ENCODE measurements at regions not wholly inside any gene's neighbourhood (a gene's known extent, or its start where the extent isn't known, plus 50 kb on each side); places are given as distances from the start of the nearest gene placed in this dataset.
A peak's percentile ranks its signal among the peaks of the same experiment; 100 is the strongest.

GRCh38 chr16:54412777-54413455, 126.3 kb upstream of the IRX3 start:
- TF ChIP-seq CTCF (IDR thresholded peaks at IDR 0.05) = no peak
- H3K36me3 ChIP-seq = no peaks in the 10 kb centered on the region
- no peak overlapping the region for H3K4me3 ChIP-seq
- DNase-seq (no peak), ATAC-seq (peak; percentile 58)
- intact Hi-C loops (cut with DNase I) = no loop called here
- H3K27me3 ChIP-seq = peaks cover 0 to 30% of the 10 kb centered on the region in 2 donors
- H3K4me1 ChIP-seq = peaks cover 2 to 4% of the 10 kb centered on the region in 2 donors
- no peaks in the 10 kb centered on the region for H3K9me3 ChIP-seq
- H3K27ac ChIP-seq = no peak overlapping the region

- H3K36me3 ChIP-seq = no peaks in the 10 kb centered on the region
- no peak for ATAC-seq
- no peak overlapping the region for H3K4me3 ChIP-seq
- H3K9me3 ChIP-seq = no peaks in the 10 kb centered on the region
- H3K27me3 ChIP-seq = peaks cover 0 to 30% of the 10 kb centered on the region in 2 donors
- intact Hi-C loops (cut with DNase I) = no loop called here
- DNase-seq = no peak
- TF ChIP-seq CTCF (IDR thresholded peaks at IDR 0.05) = no peak
- H3K27ac ChIP-seq = no peak overlapping the region
- H3K4me1 ChIP-seq = peaks cover 2 to 4% of the 10 kb centered on the region in 2 donors
These were observed 125.5 kb upstream of the IRX3 start for GRCh38 chr16:54412037-54412436.

GRCh38 chr16:54411544-54411943, 125.0 kb upstream of the IRX3 start:
- ATAC-seq (peak; percentile 24), DNase-seq (no peak)
- H3K4me3 ChIP-seq = no peak overlapping the region
- no peak for TF ChIP-seq CTCF (IDR thresholded peaks at IDR 0.05)
- peaks cover 2 to 4% of the 10 kb centered on the region in 2 donors for H3K4me1 ChIP-seq
- no peaks in the 10 kb centered on the region for H3K36me3 ChIP-seq
- peaks cover 0 to 30% of the 10 kb centered on the region in 2 donors for H3K27me3 ChIP-seq
- no peaks in the 10 kb centered on the region for H3K9me3 ChIP-seq
- no peak overlapping the region for H3K27ac ChIP-seq
- intact Hi-C loops (cut with DNase I) = no loop called here

GRCh38 chr16:54409982-54410381, 123.4 kb upstream of the IRX3 start:
- intact Hi-C loops (cut with DNase I) = no loop called here
- Histone ChIP-seq H3K9me3 (no peaks in the 10 kb centered on the region), H3K27ac (no peak overlapping the region), H3K4me1 (peaks cover 2 to 4% of the 10 kb centered on the region in 2 donors), H3K36me3 (no peaks in the 10 kb centered on the region), H3K27me3 (peaks cover 0 to 25% of the 10 kb centered on the region in 2 donors), H3K4me3 (no peak overlapping the region)
- no peak for TF ChIP-seq CTCF (IDR thresholded peaks at IDR 0.05)
- ATAC-seq = no peak
- no peak for DNase-seq

GRCh38 chr16:54407596-54407995, 121.0 kb upstream of the IRX3 start:
- intact Hi-C loops (cut with DNase I) = no loop called here
- H3K27ac ChIP-seq = no peak overlapping the region
- ATAC-seq = no peak
- H3K4me1 ChIP-seq = peaks cover 0 to 4% of the 10 kb centered on the region in 2 donors
- H3K4me3 ChIP-seq = no peak overlapping the region
- DNase-seq = peak in 1 of 4 donors; percentile 47
- peaks cover 0 to 13% of the 10 kb centered on the region in 2 donors for H3K27me3 ChIP-seq
- no peaks in the 10 kb centered on the region for H3K9me3 ChIP-seq
- H3K36me3 ChIP-seq = no peaks in the 10 kb centered on the region
- no peak for TF ChIP-seq CTCF (IDR thresholded peaks at IDR 0.05)

Data from left lung (tissue), 4 donors.